ENCODE measurements at regions not wholly inside any gene's neighbourhood (a gene's known extent, or its start where the extent isn't known, plus 50 kb on each side); places are given as distances from the start of the nearest gene placed in this dataset.
A peak's percentile ranks its signal among the peaks of the same experiment; 100 is the strongest.

DNA sequence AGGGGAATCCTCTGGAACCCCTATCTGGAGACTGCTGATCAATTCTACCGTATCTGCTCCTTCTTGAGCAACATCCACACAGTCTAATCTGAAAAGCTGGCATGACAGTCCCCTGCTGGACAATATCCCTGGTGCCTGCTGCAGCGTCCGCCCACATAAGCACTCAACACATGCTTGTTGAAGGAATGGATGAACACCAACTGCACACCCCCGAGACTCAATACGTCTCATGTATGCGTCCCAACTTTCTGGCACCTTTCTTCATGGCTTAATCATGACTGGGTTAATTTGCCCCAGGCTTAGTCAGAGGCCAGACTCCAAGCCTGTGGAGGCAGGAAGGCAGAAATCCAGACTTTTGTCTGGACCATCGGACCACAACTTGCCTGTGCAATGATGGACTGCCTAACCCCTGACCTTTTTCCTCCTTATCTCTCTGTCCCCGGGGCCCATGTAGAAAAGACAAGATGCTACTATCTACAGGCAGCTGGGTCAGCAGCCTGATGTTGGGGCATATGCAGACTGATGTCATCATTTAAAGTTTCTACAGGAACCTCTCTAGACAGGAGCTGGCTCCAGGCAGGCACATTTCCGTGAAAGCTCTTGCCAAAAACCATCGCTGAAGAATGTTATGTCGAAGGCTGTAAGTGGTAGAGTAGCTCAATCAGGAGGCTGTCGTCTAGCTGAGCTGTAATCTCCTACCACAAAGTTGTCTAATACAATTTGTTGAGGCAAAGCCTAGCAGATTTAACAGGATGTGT, 114.1 kb upstream of the TPM1 start:
- peak; percentile 42 for DNase-seq (ENCODE audit: low read depth)
- H3K36me3 ChIP-seq (ENCODE audit: control insufficient read depth, insufficient read depth, low read length) = no peaks in the 10 kb centered on the region
- H3K4me3 ChIP-seq (ENCODE audit: low read depth, low read length) = no peak overlapping the region
- H3K27me3 ChIP-seq (ENCODE audit: control insufficient read depth, insufficient read depth, low read length) = no peaks in the 10 kb centered on the region
- TF ChIP-seq, protein P1, sequence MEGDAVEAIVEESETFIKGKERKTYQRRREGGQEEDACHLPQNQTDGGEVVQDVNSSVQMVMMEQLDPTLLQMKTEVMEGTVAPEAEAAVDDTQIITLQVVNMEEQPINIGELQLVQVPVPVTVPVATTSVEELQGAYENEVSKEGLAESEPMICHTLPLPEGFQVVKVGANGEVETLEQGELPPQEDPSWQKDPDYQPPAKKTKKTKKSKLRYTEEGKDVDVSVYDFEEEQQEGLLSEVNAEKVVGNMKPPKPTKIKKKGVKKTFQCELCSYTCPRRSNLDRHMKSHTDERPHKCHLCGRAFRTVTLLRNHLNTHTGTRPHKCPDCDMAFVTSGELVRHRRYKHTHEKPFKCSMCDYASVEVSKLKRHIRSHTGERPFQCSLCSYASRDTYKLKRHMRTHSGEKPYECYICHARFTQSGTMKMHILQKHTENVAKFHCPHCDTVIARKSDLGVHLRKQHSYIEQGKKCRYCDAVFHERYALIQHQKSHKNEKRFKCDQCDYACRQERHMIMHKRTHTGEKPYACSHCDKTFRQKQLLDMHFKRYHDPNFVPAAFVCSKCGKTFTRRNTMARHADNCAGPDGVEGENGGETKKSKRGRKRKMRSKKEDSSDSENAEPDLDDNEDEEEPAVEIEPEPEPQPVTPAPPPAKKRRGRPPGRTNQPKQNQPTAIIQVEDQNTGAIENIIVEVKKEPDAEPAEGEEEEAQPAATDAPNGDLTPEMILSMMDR (IDR thresholded peaks at IDR 0.05; ENCODE audit: insufficient read depth, low read length, poor library complexity, severe bottlenecking) = peak; percentile 23

DNA sequence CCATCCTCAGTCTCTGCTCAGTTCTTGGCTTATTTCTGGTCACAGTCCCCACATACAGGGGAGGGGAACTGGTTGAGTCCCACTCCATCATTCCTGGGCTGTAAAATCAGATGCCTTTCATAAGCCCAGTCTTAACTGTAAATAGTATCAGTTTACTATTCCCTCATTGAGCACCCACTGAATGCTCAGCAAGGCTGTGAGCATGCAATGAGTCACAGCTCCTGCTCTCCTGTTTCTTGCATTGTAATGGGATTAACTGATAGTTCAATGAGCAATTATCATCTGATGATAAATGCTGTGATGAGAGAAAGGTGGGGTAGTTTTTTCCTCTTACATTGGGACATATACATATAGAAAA, 113.6 kb upstream of the TPM1 start:
- no peaks in the 10 kb centered on the region for H3K27me3 ChIP-seq (ENCODE audit: control insufficient read depth, insufficient read depth, low read length)
- H3K4me3 ChIP-seq (ENCODE audit: low read depth, low read length) = no peak overlapping the region
- TF ChIP-seq, protein P1 (IDR thresholded peaks at IDR 0.05; ENCODE audit: insufficient read depth, low read length, poor library complexity, severe bottlenecking) = no peak
- H3K36me3 ChIP-seq (ENCODE audit: control insufficient read depth, insufficient read depth, low read length) = no peaks in the 10 kb centered on the region
- DNase-seq (ENCODE audit: low read depth) = peak; percentile 47

DNA sequence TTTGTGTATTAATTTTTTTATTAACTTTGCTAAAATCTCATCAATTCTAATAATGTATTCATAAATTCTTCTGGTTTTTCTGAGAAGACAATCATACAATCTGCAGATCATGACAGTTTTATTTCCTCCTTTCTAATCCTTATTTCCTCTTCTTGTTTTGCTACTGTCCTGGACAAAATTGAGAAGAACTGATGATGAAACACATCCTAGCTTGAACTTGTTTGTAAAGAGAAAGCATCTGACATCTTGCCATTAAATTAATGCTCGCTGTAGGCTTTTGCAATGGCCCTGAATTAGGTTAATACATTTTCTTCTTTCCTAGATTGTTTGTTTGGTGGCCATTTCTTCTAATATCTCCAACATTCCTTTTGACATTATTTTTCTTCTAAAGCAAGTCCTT, 110.9 kb upstream of the TPM1 start:
- TF ChIP-seq, protein P1 (IDR thresholded peaks at IDR 0.05; ENCODE audit: insufficient read depth, low read length, poor library complexity, severe bottlenecking) = no peak
- no peaks in the 10 kb centered on the region for H3K36me3 ChIP-seq (ENCODE audit: control insufficient read depth, insufficient read depth, low read length)
- H3K4me3 ChIP-seq (ENCODE audit: low read depth, low read length) = no peak overlapping the region
- no peak for DNase-seq (ENCODE audit: low read depth)
- H3K27me3 ChIP-seq (ENCODE audit: control insufficient read depth, insufficient read depth, low read length) = no peaks in the 10 kb centered on the region

DNA sequence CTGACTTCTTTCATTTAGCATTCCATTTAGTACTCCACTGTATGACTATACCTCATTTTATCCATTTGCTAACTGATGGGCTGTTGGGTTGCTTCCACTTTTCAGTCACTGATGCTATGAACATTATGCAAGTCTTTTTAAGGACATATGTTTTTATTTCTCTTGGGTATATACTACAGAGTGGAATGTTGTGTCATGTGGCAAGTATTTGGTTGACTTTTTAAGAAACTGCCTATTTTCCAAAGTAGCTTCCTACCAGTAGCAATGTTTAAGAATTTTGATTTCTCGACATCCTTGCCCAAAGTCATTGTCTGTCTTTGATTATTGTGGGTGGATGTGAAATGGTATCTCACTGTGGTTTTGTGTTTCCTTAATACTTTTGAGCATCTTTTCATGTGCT, 110.1 kb upstream of the TPM1 start:
- TF ChIP-seq, protein P1 (IDR thresholded peaks at IDR 0.05; ENCODE audit: insufficient read depth, low read length, poor library complexity, severe bottlenecking) = no peak
- H3K4me3 ChIP-seq (ENCODE audit: low read depth, low read length) = no peak overlapping the region
- no peaks in the 10 kb centered on the region for H3K36me3 ChIP-seq (ENCODE audit: control insufficient read depth, insufficient read depth, low read length)
- no peaks in the 10 kb centered on the region for H3K27me3 ChIP-seq (ENCODE audit: control insufficient read depth, insufficient read depth, low read length)
- DNase-seq (ENCODE audit: low read depth) = no peak

DNA sequence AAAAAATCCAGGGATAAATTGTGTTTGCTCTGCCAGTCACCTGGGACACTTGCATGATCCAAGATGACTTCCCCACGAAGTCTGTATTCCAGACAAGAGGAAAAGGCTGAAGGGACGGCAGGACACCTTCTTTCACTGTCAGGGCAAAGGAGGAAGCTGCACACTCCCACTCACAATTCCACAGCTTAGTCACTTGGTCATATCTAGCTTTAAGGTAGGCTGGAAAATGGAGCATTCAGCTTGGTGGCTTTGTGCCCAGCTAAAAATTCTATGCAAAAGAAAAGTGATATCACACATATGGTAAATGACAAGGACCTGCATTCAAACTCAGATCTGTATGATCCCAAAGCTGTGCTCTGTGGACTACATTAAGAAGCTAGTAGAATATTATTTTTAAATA, 109.2 kb upstream of the TPM1 start:
- TF ChIP-seq, protein P1 (IDR thresholded peaks at IDR 0.05; ENCODE audit: insufficient read depth, low read length, poor library complexity, severe bottlenecking) = no peak
- no peaks in the 10 kb centered on the region for H3K27me3 ChIP-seq (ENCODE audit: control insufficient read depth, insufficient read depth, low read length)

More for the DNA sequence above, 109.2 kb upstream of the TPM1 start:
- no peak for DNase-seq (ENCODE audit: low read depth)
- Histone ChIP-seq H3K4me3 (ENCODE audit: low read depth, low read length) (no peak overlapping the region), H3K36me3 (ENCODE audit: control insufficient read depth, insufficient read depth, low read length) (no peaks in the 10 kb centered on the region)

All from kidney epithelial cell (primary cell).